ENCODE measurements at regions not wholly inside any gene's neighbourhood (a gene's known extent, or its start where the extent isn't known, plus 50 kb on each side); places are given as distances from the start of the nearest gene placed in this dataset.

DNA sequence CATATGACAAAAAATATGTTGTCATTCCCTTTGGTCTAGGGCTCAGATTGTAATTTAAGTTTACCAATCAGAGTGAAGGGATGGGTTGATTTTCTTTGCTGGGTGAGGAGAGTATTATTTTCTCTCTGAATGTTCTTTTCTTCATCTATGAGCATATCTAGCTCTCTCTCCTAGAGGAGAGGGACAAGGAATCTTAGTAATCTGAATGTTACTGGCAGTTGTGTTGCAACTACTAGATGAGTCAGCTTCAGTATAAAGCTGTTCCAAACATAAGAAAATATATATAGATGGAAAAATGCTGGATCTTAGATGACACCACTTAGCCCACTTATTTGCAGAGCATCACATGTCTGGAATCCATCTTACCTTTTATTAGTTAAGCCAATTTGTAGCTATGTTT is 259.3 kb downstream of the TUSC1 start:
- DNase-seq (ENCODE audit: low read depth, low spot score), result no peak
- POLR2A ChIA-PET, result no interaction called here
- TF ChIP-seq CTCF (IDR thresholded peaks at IDR 0.05; ENCODE audit: insufficient read depth, low read length, missing control alignments), result no peak
- CTCF ChIA-PET, result no interaction called here
- no peak overlapping the region for H3K4me3 ChIP-seq (ENCODE audit: low read depth, low read length)

GRCh38 chr9:25415718-25416117 is 262.5 kb downstream of the TUSC1 start:
- CTCF ChIA-PET, result no interaction called here
- no peak for DNase-seq (ENCODE audit: low read depth, low spot score)

GRCh38 chr9:25412646-25413045 is 265.6 kb downstream of the TUSC1 start:
- H3K4me3 ChIP-seq (ENCODE audit: low read depth, low read length), result no peak overlapping the region
- POLR2A ChIA-PET, result no interaction called here
- DNase-seq (ENCODE audit: low read depth, low spot score), result no peak
- CTCF ChIA-PET, result no interaction called here
- TF ChIP-seq CTCF (IDR thresholded peaks at IDR 0.05; ENCODE audit: insufficient read depth, low read length, missing control alignments), result no peak

More at GRCh38 chr9:25415718-25416117, 262.5 kb downstream of the TUSC1 start:
- POLR2A ChIA-PET, result no interaction called here
- TF ChIP-seq CTCF (IDR thresholded peaks at IDR 0.05; ENCODE audit: insufficient read depth, low read length, missing control alignments), result no peak
- no peak overlapping the region for H3K4me3 ChIP-seq (ENCODE audit: low read depth, low read length)

- DNase-seq (ENCODE audit: low read depth, low spot score), result no peak
- H3K4me3 ChIP-seq (ENCODE audit: low read depth, low read length), result no peak overlapping the region
- TF ChIP-seq CTCF (IDR thresholded peaks at IDR 0.05; ENCODE audit: insufficient read depth, low read length, missing control alignments), result no peak
- CTCF ChIA-PET, result no interaction called here
- POLR2A ChIA-PET, result interaction anchor here (0.6 kb wide), 1 partner anchor 237 kb away, joined by 3 read pairs; no protein-coding TSS in a partner anchor
These were observed 280.5 kb downstream of the TUSC1 start for GRCh38 chr9:25397746-25398145.

GRCh38 chr9:25396828-25397227 is 281.4 kb downstream of the TUSC1 start:
- no peak for TF ChIP-seq CTCF (IDR thresholded peaks at IDR 0.05; ENCODE audit: insufficient read depth, low read length, missing control alignments)
- POLR2A ChIA-PET, result no interaction called here
- H3K4me3 ChIP-seq (ENCODE audit: low read depth, low read length), result no peak overlapping the region
- CTCF ChIA-PET, result no interaction called here
- no peak for DNase-seq (ENCODE audit: low read depth, low spot score)

DNA sequence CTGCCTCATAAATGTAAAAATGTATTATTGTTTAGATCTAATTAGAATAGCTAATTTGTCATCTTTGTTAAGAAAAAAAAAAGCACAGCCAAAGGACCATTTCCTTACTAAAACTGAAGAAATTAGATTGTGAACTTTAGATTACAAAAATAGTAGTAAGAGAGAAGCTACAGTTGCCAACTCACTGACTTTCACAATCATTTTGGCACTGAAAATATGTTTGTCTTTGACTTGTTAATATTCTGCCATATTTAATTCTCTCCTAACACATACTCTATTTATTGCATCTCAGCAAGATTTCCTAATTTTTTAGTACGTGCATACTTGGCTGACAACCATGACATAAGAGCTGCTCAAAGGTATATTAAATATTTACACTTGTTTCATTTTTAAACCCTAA is 297.1 kb downstream of the TUSC1 start:
- POLR2A ChIA-PET, result no interaction called here
- H3K4me3 ChIP-seq (ENCODE audit: low read depth, low read length), result no peak overlapping the region
- no peak for DNase-seq (ENCODE audit: low read depth, low spot score)

More for the DNA sequence above, 297.1 kb downstream of the TUSC1 start:
- no peak for TF ChIP-seq CTCF (IDR thresholded peaks at IDR 0.05; ENCODE audit: insufficient read depth, low read length, missing control alignments)
- CTCF ChIA-PET, result no interaction called here
